GM23338 (cell line): ENCODE measurements at regions not wholly inside any gene's neighbourhood (a gene's known extent, or its start where the extent isn't known, plus 50 kb on each side); places are given as distances from the start of the nearest gene placed in this dataset.

Experiments used
- ATAC-seq: fragments of 200-7000 bp; cut with Tn5 transposase; 3 replicates; pipeline ENCODE4 v1.9.1; 2020
- DNase-seq: peaks from one replicate; pipeline ENCODE4 v3.0.0-alpha.2; 2015; ENCODE audit warnings: low spot score
- H2AFZ ChIP-seq: fragments of 200-600 bp; sonication (generic); 2 replicates; pipeline ENCODE4 v1.8.0; 2016; ENCODE audit warnings: antibody characterized with exemption, mild to moderate bottlenecking, moderate library complexity
- H3F3A ChIP-seq: fragments of 200-600 bp; sonication (generic); replicated peaks from 2 replicates; pipeline ENCODE4 v1.8.0; 2017; ENCODE audit warnings: antibody characterized with exemption, mixed run types, low read depth
- H3K27ac ChIP-seq: fragments of 200-600 bp; sonication (generic); 2 replicates; pipeline ENCODE4 v1.6.1; 2016; ENCODE audit warnings: low read depth
- H3K27me3 ChIP-seq: fragments of 200-600 bp; sonication (generic); 2 replicates; pipeline ENCODE4 v1.8.0; 2016; ENCODE audit warnings: mild to moderate bottlenecking, mixed run types, moderate library complexity; ENCODE audit not compliant: insufficient read depth
- H3K36me3 ChIP-seq: fragments of 200-600 bp; sonication (generic); 2 replicates; pipeline ENCODE4 v1.8.0; 2016; ENCODE audit warnings: mild to moderate bottlenecking; ENCODE audit not compliant: insufficient read depth
- H3K4me1 ChIP-seq: fragments of 200-600 bp; sonication (generic); 2 replicates; pipeline ENCODE4 v1.8.0; 2016; ENCODE audit warnings: mild to moderate bottlenecking, moderate library complexity; ENCODE audit not compliant: insufficient read depth
- H3K4me2 ChIP-seq: fragments of 200-600 bp; sonication (generic); 2 replicates; pipeline ENCODE4 v1.7.1; 2017; ENCODE audit warnings: mixed run types
- H3K4me3 ChIP-seq: fragments of 200-600 bp; sonication (generic); 2 replicates; pipeline ENCODE4 v1.6.1; 2016; ENCODE audit warnings: mixed run types
- H3K79me2 ChIP-seq: fragments of 200-600 bp; sonication (generic); replicated peaks from 2 replicates; pipeline ENCODE4 v1.8.0; 2017; ENCODE audit warnings: mild to moderate bottlenecking; ENCODE audit not compliant: insufficient read depth
- H3K9me2 ChIP-seq: fragments of 200-600 bp; sonication (generic); 2 replicates; pipeline ENCODE4 v1.8.0; 2017; ENCODE audit not compliant: insufficient read depth
- H4K20me1 ChIP-seq: fragments of 200-600 bp; sonication (generic); replicated peaks from 2 replicates; pipeline ENCODE4 v1.8.0; 2017; ENCODE audit warnings: mild to moderate bottlenecking; ENCODE audit not compliant: insufficient read depth
- H3K27ac Mint-ChIP-seq: 2 replicates; pipeline ENCODE4 v1.8.0; 2020; ENCODE audit warnings: inconsistent platforms, mild to moderate bottlenecking, moderate library complexity, mixed read lengths
- H3K27me3 Mint-ChIP-seq: 3 replicates; pipeline ENCODE4 v1.8.0; 2022; ENCODE audit warnings: low read depth, mild to moderate bottlenecking, moderate library complexity, mixed read lengths, inconsistent platforms; ENCODE audit not compliant: insufficient read depth, poor library complexity
- H3K36me3 Mint-ChIP-seq: 3 replicates; pipeline ENCODE4 v1.8.0; 2021; ENCODE audit warnings: low read depth, mild to moderate bottlenecking, inconsistent platforms, moderate library complexity, mixed read lengths
- H3K4me1 Mint-ChIP-seq: 3 replicates; pipeline ENCODE4 v1.8.0; 2020; ENCODE audit warnings: mild to moderate bottlenecking, inconsistent platforms, mixed read lengths
- H3K4me3 Mint-ChIP-seq: 3 replicates; pipeline ENCODE4 v1.8.0; 2021; ENCODE audit warnings: moderate library complexity, mild to moderate bottlenecking, inconsistent platforms, mixed read lengths
- H3K9me3 Mint-ChIP-seq: 3 replicates; pipeline ENCODE4 v1.8.0; 2020; ENCODE audit warnings: moderate library complexity, mild to moderate bottlenecking, inconsistent platforms, mixed read lengths
- CREB1 ChIP-seq: fragments of 250-450 bp; sonication (Bioruptor Pico); IDR thresholded peaks from 2 replicates; pipeline ENCODE4 v1.5.0; 2020; ENCODE audit warnings: low read depth, mild to moderate bottlenecking, moderate library complexity
- CTCF ChIP-seq, 2 experiments: fragments of 200-600 bp in 1 of 2; sonication (generic) in 1 of 2; conservative IDR thresholded peaks; 2 replicates each; pipeline versions ENCODE4 v1.5.1 to v1.6.1; 2016 to 2017; ENCODE audit warnings: antibody characterized with exemption in 2 of 2, low read depth in 2 of 2, mild to moderate bottlenecking in 2 of 2, moderate library complexity in 1 of 2
- ETS1 ChIP-seq: IDR thresholded peaks from 2 replicates; pipeline ENCODE4 v1.6.1; 2016; ENCODE audit warnings: antibody characterized with exemption
- EZH2 ChIP-seq: fragments of 200-600 bp; sonication (generic); IDR thresholded peaks from one replicate; pipeline ENCODE4 v1.8.0; 2017; ENCODE audit warnings: antibody characterized with exemption, mild to moderate bottlenecking, low read depth; ENCODE audit not compliant: unreplicated experiment
- EZH2phosphoT487 ChIP-seq: fragments of 200-600 bp; sonication (generic); IDR thresholded peaks from one replicate; pipeline ENCODE4 v1.8.1; 2018; ENCODE audit warnings: antibody characterized with exemption; ENCODE audit not compliant: unreplicated experiment
- JUNB ChIP-seq: IDR thresholded peaks from one replicate; pipeline ENCODE4 v1.6.1; 2016; ENCODE audit warnings: antibody characterized with exemption; ENCODE audit not compliant: unreplicated experiment
- NANOG ChIP-seq: IDR thresholded peaks from 2 replicates; pipeline ENCODE4 v1.6.1; 2016; ENCODE audit warnings: antibody characterized with exemption, borderline replicate concordance
- POLR2AphosphoS5 ChIP-seq: IDR thresholded peaks from 2 replicates; pipeline ENCODE4 v1.6.1; 2016; ENCODE audit warnings: antibody characterized with exemption, low read depth
- REST ChIP-seq: IDR thresholded peaks from one replicate; pipeline ENCODE4 v1.6.1; 2018; ENCODE audit warnings: antibody characterized with exemption; ENCODE audit not compliant: unreplicated experiment
- STAT1 ChIP-seq: IDR thresholded peaks from one replicate; pipeline ENCODE4 v1.6.1; 2016; ENCODE audit warnings: antibody characterized with exemption; ENCODE audit not compliant: unreplicated experiment
- ZNF114 ChIP-seq: fragments of 250-450 bp; sonication (Bioruptor Pico); IDR thresholded peaks from 2 replicates; pipeline ENCODE4 v1.5.0; 2020; ENCODE audit warnings: mild to moderate bottlenecking, moderate library complexity
- ZNF331 ChIP-seq: fragments of 250-450 bp; sonication (Bioruptor Pico); IDR thresholded peaks from 2 replicates; pipeline ENCODE4 v1.5.0; 2020; ENCODE audit warnings: low read depth, mild to moderate bottlenecking, moderate library complexity
- ZNF462 ChIP-seq: fragments of 250-450 bp; sonication (Bioruptor Pico); IDR thresholded peaks from 2 replicates; pipeline ENCODE4 v1.5.0; 2020; ENCODE audit warnings: mild to moderate bottlenecking, moderate library complexity

GRCh38 chr7:21086688-21087087 lies 300.0 kb upstream of the SP8 start:
- H3K27ac Mint-ChIP-seq = no peak overlapping the region
- DNase-seq (no peak), ATAC-seq (no peak)
- H4K20me1 ChIP-seq = no peaks in the 10 kb centered on the region
- peaks cover 3% of the 10 kb centered on the region for H3K27me3 Mint-ChIP-seq
- H3K4me1 Mint-ChIP-seq = no peaks in the 10 kb centered on the region
- H3K9me2 ChIP-seq = 0 out of 2 replicates have a peak, but pooled peaks cover 3% of the 10 kb centered on the region
- no peaks in the 10 kb centered on the region for H3K36me3 ChIP-seq
- no peak overlapping the region for H3K4me2 ChIP-seq
- no peaks in the 10 kb centered on the region for H3K79me2 ChIP-seq
- no peaks in the 10 kb centered on the region for H3F3A ChIP-seq
- TF ChIP-seq CREB1 (CRISPR knock-in tag) (no peak), REST (no peak), NANOG (no peak), POLR2AphosphoS5 (no peak), ETS1 (no peak), CTCF (conservative IDR thresholded peaks at IDR 0.05; ENCODE audit: low read depth in 2 of 2) (no peak), JUNB (no peak), EZH2phosphoT487 (no peak), EZH2 (no peak), ZNF331 (CRISPR knock-in tag) (no peak), ZNF114 (CRISPR knock-in tag) (no peak), STAT1 (no peak), ZNF462 (no peak)
- H2AFZ ChIP-seq = no peak overlapping the region
- H3K27ac ChIP-seq = no peak overlapping the region
- no peaks in the 10 kb centered on the region for H3K4me1 ChIP-seq
- H3K36me3 Mint-ChIP-seq = no peaks in the 10 kb centered on the region
- no peak overlapping the region for H3K4me3 ChIP-seq
- H3K4me3 Mint-ChIP-seq = no peak overlapping the region
- no peaks in the 10 kb centered on the region for H3K27me3 ChIP-seq
- H3K9me3 Mint-ChIP-seq = no peaks in the 10 kb centered on the region; the same call in 2 of the 3 replicates
